DMS 273 (cell line): ENCODE measurements at regions not wholly inside any gene's neighbourhood (a gene's known extent, or its start where the extent isn't known, plus 50 kb on each side); places are given as distances from the start of the nearest gene placed in this dataset.

Experiments
- DNase-seq: peaks from one replicate; lab custom pipeline; 2025; ENCODE audit not compliant: unreplicated experiment; lab: John Stamatoyannopoulos, UW

DNA sequence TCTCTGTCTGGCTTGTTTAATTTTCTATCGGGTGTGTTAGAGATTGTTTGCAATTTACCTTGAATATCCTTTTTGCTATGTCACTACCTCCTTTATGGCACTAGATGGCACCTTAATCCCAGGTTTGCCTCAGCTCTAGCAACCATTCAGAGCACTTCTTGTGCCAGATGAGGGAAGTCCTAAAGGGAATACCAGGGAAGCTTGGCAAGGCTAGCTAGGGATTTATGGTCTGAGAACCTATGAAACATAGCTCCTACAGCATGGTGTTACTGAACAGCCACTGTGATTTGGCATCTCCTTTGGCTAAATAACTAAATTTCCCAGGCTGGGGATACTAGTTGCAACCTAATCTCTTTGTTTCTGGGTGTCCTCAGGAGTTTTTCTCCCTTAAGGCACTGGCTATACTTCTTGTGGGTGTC, 69.0 kb upstream of the VOPP1 start:
- peak; percentile 93 for DNase-seq

DNA sequence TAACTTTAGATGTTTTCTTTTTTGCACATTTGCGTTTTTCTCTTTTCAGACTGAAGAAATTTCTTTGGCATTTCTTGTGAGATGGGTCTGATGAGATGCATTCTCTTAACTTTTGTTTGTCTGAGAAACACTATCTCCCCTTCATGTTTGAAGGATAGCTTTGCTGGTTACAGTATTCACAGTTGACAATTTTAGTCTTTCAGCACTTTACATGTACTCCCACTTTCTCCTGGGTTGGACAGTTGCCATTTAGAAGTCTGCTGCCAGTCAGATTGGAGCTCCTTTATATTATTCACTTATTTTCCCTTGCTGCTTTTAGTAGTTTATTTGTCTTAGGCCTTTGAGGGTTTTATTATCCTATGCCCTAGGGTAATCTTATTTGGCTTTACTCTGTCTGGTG, 67.3 kb upstream of the VOPP1 start:
- no peak for DNase-seq

GRCh38 chr7:55629051-55629677, 56.9 kb upstream of the VOPP1 start:
- no peak for DNase-seq

DNA sequence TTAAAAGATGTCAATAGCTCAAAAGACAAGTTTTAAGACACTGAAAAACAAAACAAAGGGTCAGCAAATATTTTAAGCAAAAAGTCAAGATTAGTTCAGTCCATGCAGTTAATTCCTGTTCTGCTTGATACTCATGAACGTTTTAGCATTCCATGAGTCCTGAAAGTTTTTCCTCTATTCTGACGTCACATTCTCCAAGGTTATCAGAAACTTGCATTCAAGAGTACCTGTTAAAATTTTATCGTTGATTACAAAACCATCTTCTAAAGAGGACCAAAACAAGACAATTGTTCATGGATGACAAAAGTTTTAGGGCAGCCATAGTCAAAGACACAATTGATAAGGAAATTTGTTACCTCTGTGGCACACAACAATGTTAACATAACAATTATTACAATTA, 52.5 kb upstream of the VOPP1 start:
- no peak for DNase-seq

DNA sequence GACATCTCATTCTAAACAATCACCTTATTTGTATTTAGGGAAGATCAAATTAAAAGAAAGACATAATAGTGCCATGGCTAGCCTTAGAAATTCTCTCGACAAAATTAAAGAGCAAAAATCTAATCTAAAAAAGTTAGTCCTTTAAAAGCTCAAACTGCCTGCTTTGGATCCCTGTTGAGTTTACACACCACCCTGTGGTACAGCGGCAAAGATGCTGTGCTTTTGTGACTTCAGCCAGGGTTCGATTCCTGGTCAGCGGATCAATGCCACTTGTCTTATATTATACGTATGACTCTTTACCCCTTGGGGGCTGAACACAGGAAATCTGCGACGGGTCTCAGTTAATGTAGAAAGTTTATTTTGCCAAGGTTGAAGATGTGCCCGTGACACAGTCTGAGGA, 51.3 kb upstream of the VOPP1 start:
- no peak for DNase-seq

GRCh38 chr7:55622241-55622640, 49.9 kb upstream of the VOPP1 start:
- peak; percentile 62 for DNase-seq
